K562 (cell line): ENCODE measurements at regions not wholly inside any gene's neighbourhood (a gene's known extent, or its start where the extent isn't known, plus 50 kb on each side); places are given as distances from the start of the nearest gene placed in this dataset.

ENCODE experiments used
- ATAC-seq: fragments of 200-7000 bp; cut with Tn5 transposase; 3 replicates; pipeline ENCODE4 v1.9.1; 2020; ENCODE audit warnings: moderate library complexity
- BruUV-seq: library from RNA; stranded (reverse); fragments of 400-500 nt; replicated peaks from 2 replicates; lab custom pipeline; 2021; lab: Mats Ljungman, UMichigan
- CTCF ChIA-PET: fragments of 300-600 bp; formaldehyde crosslinking; extraction: SDS; loops from one replicate; lab custom pipeline; 2021; ENCODE audit warnings: low intra/inter-chr PET ratio; lab: Yijun Ruan, JAX
- POLR2A ChIA-PET: fragments of 300-600, 350-650 bp; sonication (Branson Sonifier 250); formaldehyde crosslinking; extraction: SDS; loops from one replicate; lab custom pipeline; 2021; ENCODE audit warnings: antibody characterized with exemption, inconsistent platforms; lab: Yijun Ruan, JAX
- DNase-seq, 4 experiments: peaks; one replicate each; pipeline versions ENCODE4 v3.0.0 to v3.0.0-alpha.2; 2011 to 2018; ENCODE audit warnings: low spot score in 3 of 4, mixed read lengths in 3 of 4; ENCODE audit errors: extremely low read depth in 1 of 4
- FAIRE-seq: peaks from 2 replicates; lab custom pipeline; 2011; peaks lifted over from hg19 to GRCh38; lab: Jason Lieb, UNC
- H2AFZ ChIP-seq: 2 replicates; pipeline ENCODE4 v1.6.0; 2011; ENCODE audit warnings: low read depth, low read length, control low read depth, inconsistent platforms
- H3K27ac ChIP-seq: fragments of 200-600 bp; 3 replicates; pipeline ENCODE4 v1.8.0; 2011; ENCODE audit warnings: low read depth, mild to moderate bottlenecking, control low read depth, inconsistent platforms, low read length, moderate library complexity, mixed read lengths; ENCODE audit errors: extremely low read depth
- H3K27me3 ChIP-seq, 2 experiments: fragments of 300-600 bp in 1 of 2; 2 replicates in 1 of 2; 3 replicates in 1 of 2; pipeline versions ENCODE4 v1.6.0 to v1.8.0; 2011; ENCODE audit warnings: inconsistent platforms in 2 of 2, low read length in 2 of 2, mild to moderate bottlenecking in 1 of 2, mixed read lengths in 1 of 2, moderate library complexity in 1 of 2; ENCODE audit not compliant: control insufficient read depth in 2 of 2, insufficient read depth in 2 of 2
- H3K36me3 ChIP-seq: fragments of 300-600 bp; 3 replicates; pipeline ENCODE4 v1.8.0; 2011; ENCODE audit warnings: mild to moderate bottlenecking, low read length, inconsistent platforms; ENCODE audit not compliant: control insufficient read depth, insufficient read depth
- H3K4me1 ChIP-seq, 2 experiments: fragments of 200-600 bp in 1 of 2; replicated peaks in 1 of 2; 2 replicates in 1 of 2; 3 replicates in 1 of 2; pipeline versions ENCODE4 v1.5.1 to v1.8.0; 2011; ENCODE audit warnings: inconsistent platforms in 2 of 2, low read length in 2 of 2, mild to moderate bottlenecking in 1 of 2, mixed read lengths in 1 of 2, moderate library complexity in 1 of 2; ENCODE audit not compliant: control insufficient read depth in 2 of 2, insufficient read depth in 2 of 2
- H3K4me2 ChIP-seq: 2 replicates; pipeline ENCODE4 v1.6.1; 2011; ENCODE audit warnings: low read length, control low read depth, inconsistent platforms, mixed read lengths; ENCODE audit not compliant: insufficient read depth
- H3K4me3 ChIP-seq: fragments of 200-600 bp; sonication (generic), shearing (Covaris generic); 2 replicates; pipeline ENCODE4 v1.5.1; 2016; ENCODE audit warnings: control low read depth, inconsistent platforms
- H3K79me2 ChIP-seq: fragments of 200-600 bp; 3 replicates; pipeline ENCODE4 v1.8.0; 2011; ENCODE audit warnings: low read length, inconsistent platforms; ENCODE audit not compliant: control insufficient read depth, insufficient read depth
- H3K9ac ChIP-seq, 2 experiments: 2 replicates each; pipeline versions ENCODE4 v1.6.0 to v1.6.1; 2011; ENCODE audit warnings: low read depth in 2 of 2, low read length in 2 of 2, control low read depth in 1 of 2, inconsistent platforms in 1 of 2, mild to moderate bottlenecking in 1 of 2, mixed read lengths in 1 of 2; ENCODE audit not compliant: insufficient read depth in 1 of 2
- H3K9me1 ChIP-seq: one replicate; pipeline ENCODE4 v1.6.0; 2011; ENCODE audit warnings: inconsistent platforms, mild to moderate bottlenecking, low read length, moderate library complexity; ENCODE audit not compliant: control insufficient read depth, insufficient read depth
- H3K9me3 ChIP-seq: replicated peaks from 2 replicates; pipeline ENCODE4 v1.5.1; 2011; ENCODE audit warnings: low read depth, low read length, inconsistent platforms; ENCODE audit not compliant: control insufficient read depth, insufficient read depth
- H4K20me1 ChIP-seq: replicated peaks from 2 replicates; pipeline ENCODE4 v1.6.1; 2011; ENCODE audit warnings: low read length, inconsistent platforms, mixed read lengths; ENCODE audit not compliant: control insufficient read depth, insufficient read depth
- EP300 ChIP-seq: IDR thresholded peaks from 2 replicates; pipeline ENCODE4 v1.6.1; 2012; ENCODE audit warnings: low read length, improper control_type of control experiment
- FOXK2 ChIP-seq, 2 experiments: fragments of 450-650 bp; IDR thresholded peaks in 1 of 2; conservative IDR thresholded peaks in 1 of 2; 2 replicates each; pipeline ENCODE4 v1.6.1; 2016; ENCODE audit warnings: low read depth in 2 of 2, mild to moderate bottlenecking in 1 of 2
- MXI1 ChIP-seq: IDR thresholded peaks from 2 replicates; pipeline ENCODE4 v1.6.1; 2011; ENCODE audit warnings: low read depth, mild to moderate bottlenecking, improper control_type of control experiment, low read length
- NR0B1 ChIP-seq: fragments of 450-650 bp; IDR thresholded peaks from one replicate; pipeline ENCODE4 v1.6.1; 2018; ENCODE audit warnings: mild to moderate bottlenecking, moderate library complexity; ENCODE audit not compliant: partially characterized antibody
- RERE ChIP-seq: sonication (generic); formaldehyde crosslinking; IDR thresholded peaks from 2 replicates; pipeline ENCODE4 v1.8.0; 2023; ENCODE audit warnings: missing genetic modification reagents, mild to moderate bottlenecking, borderline replicate concordance
- ZBTB5 ChIP-seq: fragments of 450-650 bp; IDR thresholded peaks from 2 replicates; pipeline ENCODE4 v1.6.1; 2017; ENCODE audit warnings: antibody characterized with exemption
- ZFP30 ChIP-seq: fragments of 250-450 bp; sonication (Bioruptor Pico); IDR thresholded peaks from 2 replicates; pipeline ENCODE4 v1.8.0; 2022; ENCODE audit warnings: moderate library complexity, mild to moderate bottlenecking, inconsistent platforms, borderline replicate concordance
- ZNF324 ChIP-seq: fragments of 250-450 bp; sonication (Bioruptor Pico); IDR thresholded peaks from 2 replicates; pipeline ENCODE4 v1.4.0; 2020; ENCODE audit warnings: mild to moderate bottlenecking
- WGBS: fragments of 100-300 bp; shearing (Covaris generic); methylation state at CpG from one replicate; pipeline ENCODE4 v1.1.6; 2016; ENCODE audit warnings: low coverage, mixed read lengths; ENCODE audit not compliant: insufficient coverage; ENCODE audit errors: missing lambda C conversion rate; 5-methylcytosine and 5-hydroxymethylcytosine counted together
- in situ Hi-C: fragments of 300-500 bp; cut with MboI; formaldehyde crosslinking; loops from 4 replicates; pipeline ENCODE4 v1.15.0; 2018; ENCODE audit warnings: inconsistent platforms, mixed read lengths
- intact Hi-C: fragments of 100-400 bp; cut with micrococcal nuclease; formaldehyde crosslinking; loops from 2 replicates; pipeline ENCODE4 v1.14.2; 2022

GRCh38 chr5:123294544-123294943 lies 128.7 kb downstream of the CEP120 start:
- no peaks in the 10 kb centered on the region for H4K20me1 ChIP-seq
- ChIA-PET POLR2A (no interaction called here), CTCF (no interaction called here)
- H3K4me3 ChIP-seq: no peak overlapping the region
- no peaks in the 10 kb centered on the region; a peak in 1 of 5 replicates for H3K4me1 ChIP-seq
- H2AFZ ChIP-seq: no peak overlapping the region
- FAIRE-seq: no peak
- ATAC-seq: no peak
- H3K9me1 ChIP-seq: no peaks in the 10 kb centered on the region
- no peaks in the 10 kb centered on the region for H3K79me2 ChIP-seq
- BruUV-seq: no TSS peak
- no peak overlapping the region for H3K27ac ChIP-seq
- peaks cover 3 to 4% of the 10 kb centered on the region in 2 experiments; a peak in 1 of 5 replicates for H3K27me3 ChIP-seq
- H3K9ac ChIP-seq: no peak overlapping the region
- no peak overlapping the region for H3K4me2 ChIP-seq
- H3K9me3 ChIP-seq: no peaks in the 10 kb centered on the region
- intact Hi-C loops (no loop called here), in situ Hi-C loops (no loop called here)
- DNase-seq: no peak
- 0% methylated on average over 1 of the region's 1 CpG for WGBS
- no peaks in the 10 kb centered on the region for H3K36me3 ChIP-seq
- TF ChIP-seq NR0B1: no peak
- TF ChIP-seq ZFP30: no peak

GRCh38 chr5:123289210-123289609 lies 134.0 kb downstream of the CEP120 start:
- Histone ChIP-seq H3K9me1 (no peaks in the 10 kb centered on the region), H3K36me3 (no peaks in the 10 kb centered on the region), H3K79me2 (no peaks in the 10 kb centered on the region), H3K9ac (no peak overlapping the region), H2AFZ (no peak overlapping the region), H3K4me2 (no peak overlapping the region), H4K20me1 (no peaks in the 10 kb centered on the region), H3K4me3 (no peak overlapping the region), H3K4me1 (no peaks in the 10 kb centered on the region; a peak in 1 of 5 replicates), H3K27me3 (peaks cover 3 to 10% of the 10 kb centered on the region in 2 experiments; a peak in 2 of 5 replicates), H3K27ac (no peak overlapping the region), H3K9me3 (no peaks in the 10 kb centered on the region)
- no peak for DNase-seq
- in situ Hi-C loops: no loop called here
- ChIA-PET CTCF (no interaction called here), POLR2A (no interaction called here)
- FAIRE-seq: no peak
- no peak for ATAC-seq
- intact Hi-C loops: no loop called here
- BruUV-seq: no TSS peak
- TF ChIP-seq ZBTB5: no peak
- TF ChIP-seq MXI1: no peak
- TF ChIP-seq ZNF324: no peak
- no peak for TF ChIP-seq FOXK2 (conservative IDR thresholded peaks at IDR 0.05 in 1 of 2, IDR thresholded peaks at IDR 0.05 in 1 of 2; ENCODE audit: low read depth in 2 of 2)
- no peak for TF ChIP-seq EP300
- no peak for TF ChIP-seq RERE (CRISPR knock-in tag)
